Effector CD4-positive, alpha-beta T cell (primary cell): ENCODE measurements at regions not wholly inside any gene's neighbourhood (a gene's known extent, or its start where the extent isn't known, plus 50 kb on each side); places are given as distances from the start of the nearest gene placed in this dataset.
"Not testable (repeated sequence)": the region's sequence is repeated elsewhere in the genome, so short reads cannot be mapped to it uniquely, and the experiment has no call there.

Experiments used
- DNase-seq: peaks from one replicate; pipeline ENCODE4 v3.0.0-alpha.2; 2020

GRCh38 chr4:72864898-72865297 is 204.6 kb downstream of the COX18 start:
- no peak for DNase-seq

GRCh38 chr4:72864277-72864676 is 205.2 kb downstream of the COX18 start:
- DNase-seq, result not testable (repeated sequence)

- DNase-seq, result no peak
Measured at GRCh38 chr4:72860766-72861165, 208.8 kb downstream of the COX18 start.

- no peak for DNase-seq
Measured at GRCh38 chr4:72858328-72858727, 211.2 kb downstream of the COX18 start.

- no peak for DNase-seq
Measured at GRCh38 chr4:72857787-72858186, 211.7 kb downstream of the COX18 start.

- no peak for DNase-seq
Measured at GRCh38 chr4:72857216-72857615, 212.3 kb downstream of the COX18 start.

GRCh38 chr4:72846280-72847111 is 223.0 kb downstream of the COX18 start:
- no peak for DNase-seq

GRCh38 chr4:72843466-72843865 is 226.1 kb downstream of the COX18 start:
- DNase-seq, result no peak

- DNase-seq, result no peak
Measured at GRCh38 chr4:72842323-72842722, 227.2 kb downstream of the COX18 start.

- not testable (repeated sequence) for DNase-seq
Measured at GRCh38 chr4:72840166-72840565, 229.3 kb downstream of the COX18 start.

GRCh38 chr4:72828864-72829263 is 240.7 kb downstream of the COX18 start:
- no peak for DNase-seq

- no peak for DNase-seq
Measured at GRCh38 chr4:72827968-72828367, 241.5 kb downstream of the COX18 start.

- DNase-seq, result no peak
Measured at GRCh38 chr4:72820107-72820506, 249.4 kb downstream of the COX18 start.

- DNase-seq, result no peak
Measured at GRCh38 chr4:72817012-72817411, 248.0 kb upstream of the ADAMTS3 start.

- no peak for DNase-seq
Measured at GRCh38 chr4:72814241-72814640, 245.2 kb upstream of the ADAMTS3 start.

GRCh38 chr4:72809208-72809607 is 240.2 kb upstream of the ADAMTS3 start:
- no peak for DNase-seq

GRCh38 chr4:72805284-72805683 is 236.3 kb upstream of the ADAMTS3 start:
- DNase-seq, result no peak

GRCh38 chr4:72797486-72797885 is 228.5 kb upstream of the ADAMTS3 start:
- DNase-seq, result no peak

- DNase-seq, result no peak
Measured at GRCh38 chr4:72791054-72791453, 222.0 kb upstream of the ADAMTS3 start.

GRCh38 chr4:72786401-72786990 is 217.5 kb upstream of the ADAMTS3 start:
- DNase-seq, result no peak

GRCh38 chr4:72779241-72779640 is 210.2 kb upstream of the ADAMTS3 start:
- DNase-seq, result no peak

- no peak for DNase-seq
Measured at GRCh38 chr4:72777436-72777835, 208.4 kb upstream of the ADAMTS3 start.

- no peak for DNase-seq
Measured at GRCh38 chr4:72770708-72771107, 201.7 kb upstream of the ADAMTS3 start.

GRCh38 chr4:72768364-72768763 is 199.3 kb upstream of the ADAMTS3 start:
- DNase-seq, result no peak
